SK-N-MC (cell line): ENCODE measurements at regions not wholly inside any gene's neighbourhood (a gene's known extent, or its start where the extent isn't known, plus 50 kb on each side); places are given as distances from the start of the nearest gene placed in this dataset.
A peak's percentile ranks its signal among the peaks of the same experiment; 100 is the strongest.

ENCODE experiments used
- DNase-seq: peaks from one replicate; pipeline ENCODE4 v3.0.0-alpha.2; 2011; ENCODE audit warnings: low read depth, low spot score
- H3K27ac ChIP-seq: fragments of 200-600 bp; sonication (generic); 2 replicates; pipeline ENCODE4 v1.5.1; 2016; ENCODE audit warnings: mixed run types
- H3K36me3 ChIP-seq: fragments of 200-600 bp; sonication (generic); 2 replicates; pipeline ENCODE4 v1.6.1; 2017; ENCODE audit warnings: antibody characterized with exemption, low read length, mixed read lengths; ENCODE audit not compliant: insufficient read depth
- H3K4me3 ChIP-seq: fragments of 200-600 bp; sonication (generic); 2 replicates; pipeline ENCODE4 v1.5.1; 2016
- H3K9ac ChIP-seq: fragments of 200-600 bp; sonication (generic); 2 replicates; pipeline ENCODE4 v1.8.0; 2017; ENCODE audit warnings: mixed run types, mixed read lengths; ENCODE audit not compliant: insufficient read length
- H3K9me3 ChIP-seq: fragments of 200-600 bp; sonication (generic); 2 replicates; pipeline ENCODE4 v1.6.1; 2017; ENCODE audit warnings: low read depth, mild to moderate bottlenecking, antibody characterized with exemption, low read length, moderate library complexity, mixed read lengths
- EZH2 ChIP-seq: fragments of 200-600 bp; sonication (generic); IDR thresholded peaks from one replicate; pipeline ENCODE4 v1.6.1; 2017; ENCODE audit warnings: antibody characterized with exemption
- FOXP2 ChIP-seq: optimal IDR thresholded peaks from 2 replicates; pipeline ENCODE3; 2011; ENCODE audit warnings: mild to moderate bottlenecking, moderate library complexity; ENCODE audit not compliant: insufficient read depth; ENCODE audit errors: extremely low read length, control extremely low read depth
- POLR2AphosphoS5 ChIP-seq: IDR thresholded peaks from 2 replicates; pipeline ENCODE4 v1.6.1; 2012; ENCODE audit warnings: mild to moderate bottlenecking, low read depth, low read length, borderline replicate concordance

DNA sequence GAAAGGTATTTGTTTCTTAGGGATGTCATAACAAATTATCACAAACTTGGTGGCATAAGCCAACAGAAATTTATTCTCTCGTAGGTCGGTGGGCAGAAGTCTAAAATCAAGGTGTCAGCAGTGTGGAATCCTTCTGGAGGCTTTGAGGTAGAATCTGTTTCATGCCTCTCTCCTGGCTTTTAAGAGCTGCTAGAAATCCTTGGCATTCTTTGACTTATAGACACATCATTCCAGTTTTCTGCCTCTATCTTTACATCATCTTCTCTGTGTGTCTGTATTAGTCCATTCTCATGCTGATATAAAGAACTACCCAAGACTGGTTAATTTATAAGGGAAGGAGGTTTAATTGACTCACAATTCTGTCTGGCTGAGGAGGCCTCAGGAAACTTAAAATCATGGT, 488.1 kb upstream of the PAPPA start:
- H3K36me3 ChIP-seq, result peaks cover 18% of the 10 kb centered on the region
- no peak overlapping the region for H3K27ac ChIP-seq
- no peak for DNase-seq
- H3K9me3 ChIP-seq, result no peaks in the 10 kb centered on the region
- no peak for TF ChIP-seq FOXP2
- no peak for TF ChIP-seq POLR2AphosphoS5
- TF ChIP-seq EZH2, result no peak
- no peak overlapping the region for H3K4me3 ChIP-seq
- H3K9ac ChIP-seq, result no peak overlapping the region

DNA sequence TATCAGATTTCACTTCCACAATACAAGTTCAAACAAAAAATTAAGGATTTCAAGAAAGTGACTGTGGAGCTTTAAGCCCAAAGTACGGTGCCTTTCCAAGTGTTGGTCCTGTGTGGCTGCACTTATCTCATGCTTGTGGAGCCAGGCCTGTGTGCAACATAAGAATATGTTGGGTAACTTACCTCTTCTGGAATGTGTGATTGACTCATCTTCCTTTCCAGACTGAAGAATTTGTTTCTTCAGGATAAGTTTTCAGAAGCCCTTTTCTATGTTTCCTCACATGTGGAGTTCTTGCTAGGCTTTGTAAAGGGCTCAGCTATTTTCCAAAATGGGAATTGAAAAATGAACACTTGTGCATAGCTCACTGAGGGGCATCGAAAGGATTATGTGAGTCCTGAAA, 485.1 kb upstream of the PAPPA start:
- H3K27ac ChIP-seq, result no peak overlapping the region
- H3K4me3 ChIP-seq, result no peak overlapping the region
- H3K9ac ChIP-seq, result no peak overlapping the region
- TF ChIP-seq EZH2, result no peak
- TF ChIP-seq POLR2AphosphoS5, result no peak
- TF ChIP-seq FOXP2, result no peak
- peaks cover 21% of the 10 kb centered on the region for H3K36me3 ChIP-seq
- no peaks in the 10 kb centered on the region for H3K9me3 ChIP-seq
- DNase-seq, result no peak

DNA sequence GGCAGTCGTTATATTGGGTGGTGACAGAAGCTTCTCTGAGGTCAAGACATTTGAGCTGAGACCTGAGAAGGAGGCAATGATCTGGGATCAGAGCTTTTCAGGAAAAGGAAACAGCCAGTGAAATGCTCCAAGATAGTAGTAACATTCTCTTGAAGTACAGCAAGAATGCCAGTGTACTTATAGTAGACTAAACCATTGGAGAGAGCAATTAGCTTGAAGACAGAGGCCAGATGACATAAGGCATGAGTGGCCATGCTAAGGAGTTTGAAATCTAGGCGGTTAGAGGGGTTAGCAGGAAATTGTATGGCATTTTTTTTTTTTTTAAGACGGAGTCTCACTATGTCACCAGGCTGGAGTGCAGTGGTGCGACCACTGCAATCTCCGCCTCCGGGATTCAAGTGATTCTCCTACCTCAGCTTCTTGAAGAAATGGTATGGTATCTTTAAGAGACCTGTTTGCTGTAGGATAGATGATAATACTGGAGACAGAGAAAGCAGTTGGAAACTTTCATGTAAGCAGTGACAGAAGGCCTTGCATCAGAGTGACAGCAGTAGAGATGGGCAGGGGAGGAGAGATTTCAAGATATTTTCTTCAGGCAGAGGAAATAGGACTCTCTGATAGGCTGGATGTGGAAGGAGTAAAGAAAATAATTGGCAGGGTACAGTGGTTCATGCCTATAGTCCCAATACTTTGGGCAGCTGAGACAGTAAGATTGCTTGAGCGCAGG, 482.2 kb upstream of the PAPPA start:
- Histone ChIP-seq H3K27ac (peak overlapping the region; percentile 62), H3K36me3 (peaks cover 15% of the 10 kb centered on the region; the same call in 1 of the 2 replicates)
- no peak for TF ChIP-seq EZH2
- TF ChIP-seq POLR2AphosphoS5, result no peak
- TF ChIP-seq FOXP2, result no peak

DNA sequence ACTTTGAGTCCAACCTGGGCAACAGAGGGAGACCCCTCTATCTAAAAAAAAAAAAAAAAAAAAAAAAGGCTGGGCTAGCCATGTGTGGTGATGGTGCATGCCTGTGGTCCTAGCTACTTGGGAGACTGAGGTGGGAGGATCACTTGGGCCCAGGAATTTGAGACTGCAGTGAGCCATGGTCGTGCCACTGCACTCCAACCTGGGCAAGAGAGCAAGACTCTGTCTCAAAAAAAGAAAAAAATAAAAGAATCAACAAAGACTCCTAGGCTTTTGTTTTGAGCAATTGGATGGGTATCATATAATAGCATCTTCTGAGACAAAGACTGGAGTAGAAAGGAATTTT, 481.7 kb upstream of the PAPPA start:
- H3K36me3 ChIP-seq, result peaks cover 20% of the 10 kb centered on the region; the same call in 1 of the 2 replicates
- H3K9me3 ChIP-seq, result no peaks in the 10 kb centered on the region
- H3K9ac ChIP-seq, result no peak overlapping the region
- no peak for DNase-seq
- H3K27ac ChIP-seq, result peak overlapping the region; percentile 97
- no peak overlapping the region for H3K4me3 ChIP-seq
- TF ChIP-seq EZH2 (no peak), POLR2AphosphoS5 (no peak), FOXP2 (no peak)

More for the DNA sequence above, 482.2 kb upstream of the PAPPA start:
- Histone ChIP-seq H3K4me3 (no peak overlapping the region), H3K9me3 (no peaks in the 10 kb centered on the region), H3K9ac (no peak overlapping the region)
- no peak for DNase-seq

DNA sequence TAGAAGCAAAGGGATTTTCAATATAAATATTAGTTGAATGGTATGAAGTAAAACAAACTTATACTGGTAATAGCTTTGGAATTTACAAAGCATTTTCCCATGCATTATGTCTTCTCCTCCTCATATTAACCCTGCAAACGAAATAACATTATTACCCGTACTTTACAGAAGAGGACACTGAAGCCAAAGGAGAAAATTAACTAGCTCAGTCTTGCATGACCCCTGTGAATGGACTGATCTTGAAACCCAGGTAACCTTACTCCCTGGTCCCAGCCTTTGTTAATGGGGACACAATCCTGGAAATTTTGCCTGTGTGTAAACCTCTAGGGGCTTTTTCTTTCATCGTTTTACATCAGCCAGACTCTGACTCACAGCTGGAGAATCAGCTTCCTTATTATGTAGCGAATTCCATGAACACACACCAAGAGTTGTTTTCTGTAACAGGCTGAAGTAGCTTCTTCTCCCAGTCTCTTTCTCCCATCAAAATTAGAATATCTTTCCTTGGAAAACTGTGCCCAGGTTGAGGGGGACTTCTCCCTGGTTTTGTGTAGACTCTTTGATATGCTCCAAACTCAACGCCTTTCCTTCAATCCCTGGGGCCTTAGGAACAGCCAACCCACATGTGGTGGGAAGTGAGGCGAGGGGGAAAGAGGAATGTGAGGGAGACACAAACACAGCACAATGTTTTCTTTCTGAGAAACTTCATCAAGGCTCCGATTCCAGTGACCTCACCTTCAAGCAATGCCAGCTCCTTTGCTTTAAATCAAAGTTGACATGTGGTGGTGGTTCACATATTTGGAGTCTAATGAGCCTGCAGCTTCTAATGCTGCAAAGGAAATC, 480.9 kb upstream of the PAPPA start:
- Histone ChIP-seq H3K9me3 (no peaks in the 10 kb centered on the region), H3K4me3 (peak overlapping the region; percentile 14; the same call in 1 of the 2 replicates), H3K36me3 (peaks cover 25% of the 10 kb centered on the region; the same call in 1 of the 2 replicates), H3K9ac (peak overlapping the region; percentile 68), H3K27ac (peak overlapping the region; percentile 97)
- DNase-seq, result peak; percentile 52
- TF ChIP-seq EZH2 (no peak), POLR2AphosphoS5 (no peak)

DNA sequence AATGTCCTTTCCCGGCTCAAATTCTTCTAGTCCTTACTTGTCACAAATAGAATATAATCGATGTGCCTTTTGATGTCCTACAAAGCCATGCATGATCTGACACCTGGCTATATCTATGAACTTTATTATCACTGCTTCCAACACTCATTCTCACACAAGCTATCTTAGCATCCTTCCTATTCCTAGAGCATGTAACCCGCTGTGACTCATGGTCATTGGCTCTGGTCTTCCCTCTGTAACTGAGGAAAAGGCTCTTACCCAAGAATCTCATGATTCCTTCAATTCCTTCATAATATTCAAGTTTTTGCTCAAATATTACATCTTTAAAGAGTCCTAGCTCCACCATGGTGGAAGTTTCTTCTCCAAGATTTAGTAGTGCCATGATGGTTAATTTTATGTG, 480.0 kb upstream of the PAPPA start:
- peak overlapping the region; percentile 97 for H3K27ac ChIP-seq
- no peak for DNase-seq

DNA sequence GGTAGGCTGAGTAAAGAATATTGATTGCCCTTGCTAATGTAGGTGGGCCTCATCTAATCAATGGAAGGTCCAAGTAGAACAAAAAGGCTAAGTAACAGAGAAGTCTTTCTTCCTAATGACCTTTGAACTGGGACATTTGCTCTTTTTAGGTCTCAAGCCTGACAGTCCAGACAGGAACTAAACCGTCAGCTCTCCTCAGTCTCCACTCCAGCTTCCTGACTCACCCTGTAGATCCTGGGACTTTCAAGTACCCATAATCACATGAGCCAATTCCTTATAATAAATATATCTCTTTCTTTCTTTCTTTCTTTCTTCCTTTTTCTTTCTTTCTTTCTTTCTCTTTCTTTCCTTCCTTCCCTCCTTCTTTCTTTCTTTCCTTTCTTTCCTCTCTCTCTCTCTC, 479.5 kb upstream of the PAPPA start:
- Histone ChIP-seq H3K4me3 (no peak overlapping the region), H3K9me3 (no peaks in the 10 kb centered on the region), H3K27ac (peak overlapping the region; percentile 97), H3K36me3 (peaks cover 27% of the 10 kb centered on the region; the same call in 1 of the 2 replicates), H3K9ac (no peak overlapping the region)
- DNase-seq, result no peak
- TF ChIP-seq EZH2 (no peak), POLR2AphosphoS5 (no peak), FOXP2 (no peak)

More for the DNA sequence above, 480.0 kb upstream of the PAPPA start:
- Histone ChIP-seq H3K9me3 (no peaks in the 10 kb centered on the region), H3K9ac (peak overlapping the region; percentile 68), H3K4me3 (no peak overlapping the region), H3K36me3 (peaks cover 25% of the 10 kb centered on the region; the same call in 1 of the 2 replicates)
- no peak for TF ChIP-seq EZH2
- no peak for TF ChIP-seq FOXP2

DNA sequence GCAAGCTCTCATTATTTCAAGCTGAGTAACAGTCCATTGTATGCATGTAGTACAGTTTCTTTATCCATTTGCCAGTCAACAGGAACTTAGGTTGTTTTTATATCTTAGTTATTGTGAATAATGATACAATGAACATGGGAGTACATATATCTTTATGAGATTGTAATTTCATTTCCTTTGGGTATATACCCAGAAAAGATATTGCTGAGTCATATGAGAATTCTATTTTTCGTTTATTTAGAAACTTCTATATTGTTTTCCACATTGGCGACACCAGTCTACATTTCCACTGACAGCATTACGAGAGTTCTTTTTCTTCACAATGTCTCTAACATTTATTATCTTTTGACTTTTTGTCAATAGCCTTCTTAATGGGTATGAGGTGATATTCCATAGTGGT, 477.8 kb upstream of the PAPPA start:
- no peak for TF ChIP-seq EZH2
- TF ChIP-seq POLR2AphosphoS5, result no peak
- TF ChIP-seq FOXP2, result no peak
- Histone ChIP-seq H3K9me3 (no peaks in the 10 kb centered on the region), H3K4me3 (no peak overlapping the region), H3K27ac (no peak overlapping the region), H3K36me3 (peaks cover 27% of the 10 kb centered on the region; the same call in 1 of the 2 replicates), H3K9ac (no peak overlapping the region)
- DNase-seq, result no peak

DNA sequence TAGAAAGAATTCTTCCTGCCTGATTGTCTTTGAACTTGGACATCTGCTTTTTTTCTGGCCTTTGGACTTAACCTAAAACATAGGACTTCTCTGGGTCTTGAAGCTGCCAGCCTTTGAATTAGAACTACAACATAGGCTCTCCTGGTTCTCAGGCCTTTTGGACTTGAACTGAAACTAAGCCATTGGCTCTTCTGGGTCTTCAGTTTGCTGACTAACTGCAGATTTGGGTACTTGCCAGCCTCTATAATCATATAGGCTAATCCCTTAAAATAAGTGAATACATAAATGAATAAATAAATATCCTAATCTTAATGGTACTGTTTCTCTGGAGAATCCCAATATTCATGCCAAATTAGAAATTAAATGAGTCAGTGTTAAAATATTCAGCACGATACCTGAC, 473.4 kb upstream of the PAPPA start:
- no peak for TF ChIP-seq POLR2AphosphoS5

More for the DNA sequence above, 473.4 kb upstream of the PAPPA start:
- no peak for DNase-seq
- no peak overlapping the region for H3K9ac ChIP-seq
- H3K4me3 ChIP-seq, result no peak overlapping the region
- H3K27ac ChIP-seq, result peak overlapping the region; percentile 42; the same call in 1 of the 2 replicates
- H3K36me3 ChIP-seq, result peaks cover 38% of the 10 kb centered on the region
- H3K9me3 ChIP-seq, result peaks cover 8% of the 10 kb centered on the region; the same call in 1 of the 2 replicates
